ENCODE measurements at regions not wholly inside any gene's neighbourhood (a gene's known extent, or its start where the extent isn't known, plus 50 kb on each side); places are given as distances from the start of the nearest gene placed in this dataset.
"Not testable (repeated sequence)": the region's sequence is repeated elsewhere in the genome, so short reads cannot be mapped to it uniquely, and the experiment has no call there.

- H3K27ac ChIP-seq; intact Hi-C loops (cut with DNase I); H3K4me3 ChIP-seq; H3K36me3 ChIP-seq (replicated peaks in 1 of 2; ENCODE audit: insufficient read depth in 1 of 2, low read depth in 2 of 2); H3K27me3 ChIP-seq; H3K9me3 ChIP-seq; H3K4me1 ChIP-seq: not testable (repeated sequence)
- DNase-seq (peak in 1 of 4 donors; percentile 8), ATAC-seq (peak; percentile 57)
- no CpG with 5 or more reads among the region's 41 CpGs for WGBS, 2 donors
Observed at GRCh38 chr15:30195355-30196008, 60.6 kb downstream of the GOLGA8T start.

DNA sequence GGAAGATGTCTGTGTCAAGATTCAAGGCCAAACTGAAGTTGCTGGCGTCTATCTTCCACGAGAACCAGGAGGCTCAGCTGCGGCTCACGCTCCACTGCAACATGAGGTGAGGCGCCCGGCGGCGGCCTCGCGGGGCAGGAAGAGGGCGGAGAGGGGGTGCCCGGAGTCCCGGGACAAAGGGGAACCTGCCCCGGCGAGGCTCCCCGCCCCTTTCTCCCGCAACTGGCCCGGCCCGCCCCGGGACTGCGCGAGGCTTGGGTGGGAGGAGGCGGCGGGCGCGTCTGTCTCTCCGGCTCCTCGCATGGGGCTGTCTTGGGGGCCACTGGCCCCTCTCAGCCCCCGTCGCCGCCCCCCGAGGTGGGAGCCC is 61.1 kb downstream of the GOLGA8T start:
- H3K36me3 ChIP-seq (replicated peaks in 1 of 2; ENCODE audit: insufficient read depth in 1 of 2, low read depth in 2 of 2); H3K27ac ChIP-seq; intact Hi-C loops (cut with DNase I); H3K4me1 ChIP-seq; H3K9me3 ChIP-seq; H3K27me3 ChIP-seq; H3K4me3 ChIP-seq: not testable (repeated sequence)
- WGBS, 2 donors: 5% methylated on average over 12 of the region's 32 CpGs; no CpG with 5 or more reads in 1 of the 2 donors
- DNase-seq: peak in 3 of 4 donors; percentile 6 to 44 (median 20)
- ATAC-seq: peak; percentile 49

GRCh38 chr15:30196769-30197168 is 61.9 kb downstream of the GOLGA8T start:
- DNase-seq; intact Hi-C loops (cut with DNase I): not testable (repeated sequence)

GRCh38 chr15:30201517-30201916 is 66.7 kb downstream of the GOLGA8T start:
- H3K27ac ChIP-seq; H3K36me3 ChIP-seq (replicated peaks in 1 of 2; ENCODE audit: insufficient read depth in 1 of 2, low read depth in 2 of 2); H3K9me3 ChIP-seq; H3K4me1 ChIP-seq; DNase-seq; H3K27me3 ChIP-seq; intact Hi-C loops (cut with DNase I); H3K4me3 ChIP-seq: not testable (repeated sequence)
- WGBS, 2 donors: 19% methylated on average over 3 of the region's 4 CpGs; no CpG with 5 or more reads in 1 of the 2 donors
- peak; percentile 50 for ATAC-seq

More at GRCh38 chr15:30196769-30197168, 61.9 kb downstream of the GOLGA8T start:
- not testable (repeated sequence) for H3K9me3 ChIP-seq; H3K27me3 ChIP-seq; H3K4me3 ChIP-seq; H3K4me1 ChIP-seq; H3K36me3 ChIP-seq (replicated peaks in 1 of 2; ENCODE audit: insufficient read depth in 1 of 2, low read depth in 2 of 2); ATAC-seq; H3K27ac ChIP-seq
- 92 to 100% methylated on average over 1 to 3 of the region's 12 CpGs for WGBS, 2 donors

DNA sequence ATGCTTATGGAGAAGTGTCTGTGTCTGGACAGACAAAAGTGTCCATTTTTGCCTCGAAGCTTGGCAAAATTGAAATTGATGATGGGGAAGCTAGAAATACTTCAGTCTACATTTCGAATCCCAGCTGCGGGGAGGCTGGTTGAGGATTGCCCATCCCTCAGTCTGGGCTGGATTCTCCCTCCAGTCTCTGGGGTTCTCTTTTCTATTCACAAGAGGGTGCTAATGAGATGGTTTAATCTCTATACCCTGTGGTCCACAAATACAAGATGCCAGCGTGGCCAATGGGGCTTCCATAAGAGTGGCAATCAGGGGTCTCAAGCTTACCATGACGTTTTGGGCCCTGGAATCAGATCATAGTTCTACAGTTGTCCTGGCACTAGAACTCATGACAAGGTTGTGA is 78.9 kb downstream of the GOLGA8T start:
- DNase-seq; ATAC-seq; H3K4me1 ChIP-seq; H3K27ac ChIP-seq; H3K9me3 ChIP-seq; H3K27me3 ChIP-seq; H3K36me3 ChIP-seq (replicated peaks in 1 of 2; ENCODE audit: insufficient read depth in 1 of 2, low read depth in 2 of 2); intact Hi-C loops (cut with DNase I); H3K4me3 ChIP-seq: not testable (repeated sequence)
- WGBS, 2 donors: no CpG with 5 or more reads among the region's 5 CpGs

GRCh38 chr15:30221803-30222202 is 87.0 kb downstream of the GOLGA8T start:
- H3K27ac ChIP-seq; DNase-seq; H3K4me1 ChIP-seq; ATAC-seq; H3K27me3 ChIP-seq; H3K4me3 ChIP-seq; H3K36me3 ChIP-seq (replicated peaks in 1 of 2; ENCODE audit: insufficient read depth in 1 of 2, low read depth in 2 of 2); H3K9me3 ChIP-seq; intact Hi-C loops (cut with DNase I): not testable (repeated sequence)
- WGBS, 2 donors: no CpG with 5 or more reads among the region's 4 CpGs

GRCh38 chr15:30222798-30223591 is 88.1 kb downstream of the GOLGA8T start:
- H3K9me3 ChIP-seq; H3K27ac ChIP-seq; H3K27me3 ChIP-seq; ATAC-seq; H3K4me1 ChIP-seq; H3K36me3 ChIP-seq (replicated peaks in 1 of 2; ENCODE audit: insufficient read depth in 1 of 2, low read depth in 2 of 2); DNase-seq; H3K4me3 ChIP-seq; intact Hi-C loops (cut with DNase I): not testable (repeated sequence)
- no CpG with 5 or more reads among the region's 91 CpGs for WGBS, 2 donors

DNA sequence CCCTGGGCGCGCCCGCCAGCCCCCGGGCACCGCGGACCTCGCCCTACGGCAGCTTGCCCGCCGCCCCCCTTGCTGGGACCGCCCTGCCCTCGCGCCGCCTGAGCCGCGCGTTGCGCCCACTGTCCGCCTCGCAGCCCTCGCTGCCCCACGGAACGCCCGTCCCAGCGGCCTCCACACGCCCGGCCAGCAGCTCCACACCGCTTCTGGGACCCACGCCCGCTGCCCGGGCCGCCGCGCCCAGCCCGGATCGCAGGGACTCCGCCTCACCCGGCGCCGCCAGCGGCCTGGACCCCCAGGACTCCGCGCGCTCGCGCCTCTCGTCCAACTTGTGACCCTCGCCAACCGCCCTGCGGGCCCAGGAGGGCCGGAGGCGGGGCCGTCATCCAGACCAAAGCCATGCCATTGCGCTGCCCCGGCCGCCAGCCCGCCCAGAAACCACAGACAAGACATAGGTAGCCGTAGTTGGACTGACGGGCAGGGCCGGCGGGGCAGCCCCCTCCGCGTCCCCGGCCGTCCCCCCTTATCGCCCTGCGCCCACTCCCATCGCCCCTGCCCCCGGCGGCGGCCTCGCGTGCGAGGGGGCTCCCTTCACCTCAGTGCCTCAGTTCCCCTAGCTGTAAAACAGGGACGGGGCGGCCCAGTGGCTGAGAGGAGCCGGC is 90.5 kb downstream of the GOLGA8T start:
- H3K4me1 ChIP-seq; H3K36me3 ChIP-seq (replicated peaks in 1 of 2; ENCODE audit: insufficient read depth in 1 of 2, low read depth in 2 of 2); intact Hi-C loops (cut with DNase I); ATAC-seq; DNase-seq; H3K27ac ChIP-seq; H3K4me3 ChIP-seq; H3K9me3 ChIP-seq; H3K27me3 ChIP-seq: not testable (repeated sequence)
- WGBS, 2 donors: no CpG with 5 or more reads among the region's 77 CpGs

- H3K4me1 ChIP-seq; ATAC-seq; H3K27ac ChIP-seq; H3K4me3 ChIP-seq; H3K36me3 ChIP-seq (replicated peaks in 1 of 2; ENCODE audit: insufficient read depth in 1 of 2, low read depth in 2 of 2); H3K9me3 ChIP-seq; H3K27me3 ChIP-seq; DNase-seq; intact Hi-C loops (cut with DNase I): not testable (repeated sequence)
- 59 to 66% methylated on average over 8 to 11 of the region's 23 CpGs for WGBS, 2 donors
Observed at GRCh38 chr15:30261432-30262141, 126.7 kb downstream of the GOLGA8T start.

DNA sequence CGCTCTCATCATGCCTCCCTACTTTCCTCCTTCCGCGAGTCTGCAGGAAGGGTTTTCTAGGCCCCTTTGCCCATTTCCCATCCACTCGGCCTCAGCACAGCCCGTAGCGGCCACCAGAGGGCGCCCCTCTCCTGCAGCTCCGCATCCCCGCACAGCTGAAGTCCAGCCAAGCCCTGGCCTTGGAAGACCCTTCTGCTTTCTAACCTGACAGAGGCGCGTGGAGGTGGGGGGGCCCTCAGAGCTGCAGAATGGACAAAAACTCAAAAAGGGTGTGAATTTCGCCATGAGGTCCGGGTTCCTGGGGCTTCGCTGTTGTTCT is 127.2 kb downstream of the GOLGA8T start:
- H3K4me3 ChIP-seq; ATAC-seq; H3K9me3 ChIP-seq; DNase-seq; H3K27ac ChIP-seq; H3K27me3 ChIP-seq; H3K4me1 ChIP-seq; intact Hi-C loops (cut with DNase I); H3K36me3 ChIP-seq (replicated peaks in 1 of 2; ENCODE audit: insufficient read depth in 1 of 2, low read depth in 2 of 2): not testable (repeated sequence)
- no CpG with 5 or more reads among the region's 14 CpGs for WGBS, 2 donors

GRCh38 chr15:30264000-30264399 is 129.1 kb downstream of the GOLGA8T start:
- H3K27me3 ChIP-seq; H3K9me3 ChIP-seq; H3K4me3 ChIP-seq; H3K36me3 ChIP-seq (replicated peaks in 1 of 2; ENCODE audit: insufficient read depth in 1 of 2, low read depth in 2 of 2); intact Hi-C loops (cut with DNase I); ATAC-seq; H3K4me1 ChIP-seq; H3K27ac ChIP-seq: not testable (repeated sequence)
- WGBS, 2 donors: 33% methylated on average over 1 of the region's 4 CpGs; no CpG with 5 or more reads in 1 of the 2 donors
- peak in 1 of 4 donors; percentile 2 for DNase-seq

All from body of pancreas (tissue), 4 donors.